Vagina (tissue), 2 donors: ENCODE measurements at regions not wholly inside any gene's neighbourhood (a gene's known extent, or its start where the extent isn't known, plus 50 kb on each side); places are given as distances from the start of the nearest gene placed in this dataset.

Experiments used
- DNase-seq, 2 donors: peaks; one replicate each; pipeline ENCODE4 v3.0.0-alpha.2; 2017; ENCODE audit errors: extremely low spot score in 2 of 2
- H3K27ac ChIP-seq: fragments of 200-600 bp; sonication (generic); one replicate; pipeline ENCODE4 v1.5.1; 2019
- H3K27me3 ChIP-seq: fragments of 200-600 bp; sonication (generic); one replicate; pipeline ENCODE4 v1.5.1; 2019
- H3K36me3 ChIP-seq, 2 donors: fragments of 200-600 bp; sonication (generic); one replicate each; pipeline ENCODE4 v1.5.1; 2017 to 2019
- H3K4me1 ChIP-seq: fragments of 200-600 bp; sonication (generic); one replicate; pipeline ENCODE4 v1.5.1; 2019
- H3K4me3 ChIP-seq, 2 donors: fragments of 200-600 bp; sonication (generic); 1 replicate in 1 of 2; 2 replicates in 1 of 2; pipeline ENCODE4 v1.5.1; 2016 to 2019
- H3K9me3 ChIP-seq: fragments of 200-600 bp; sonication (generic); one replicate; pipeline ENCODE4 v1.5.1; 2019
- CTCF ChIP-seq, 3 experiments: fragments of 450-650 bp in 2 of 3; fragments of 200-600 bp in 1 of 3; sonication (generic) in 1 of 3; IDR thresholded peaks; one replicate each; pipeline ENCODE4 v1.5.1; 2017 to 2019; ENCODE audit warnings: antibody characterized with exemption in 3 of 3, mild to moderate bottlenecking in 2 of 3, moderate library complexity in 2 of 3
- POLR2A ChIP-seq, 2 donors: fragments of 450-650 bp; IDR thresholded peaks; one replicate each; pipeline ENCODE4 v1.6.1; 2017; ENCODE audit warnings: antibody characterized with exemption in 2 of 2, mild to moderate bottlenecking in 2 of 2, moderate library complexity in 2 of 2
- POLR2AphosphoS5 ChIP-seq, 2 donors: sonication (generic); formaldehyde crosslinking; IDR thresholded peaks; one replicate each; pipeline ENCODE4 v1.9.0; 2017; ENCODE audit warnings: antibody characterized with exemption in 2 of 2, mild to moderate bottlenecking in 2 of 2, low read depth in 1 of 2; ENCODE audit not compliant: insufficient read depth in 1 of 2
- intact Hi-C: fragments of 100-400 bp; cut with DNase I; formaldehyde crosslinking; loops from one replicate; pipeline ENCODE4 v1.15.1; 2023

- DNase-seq: no peak
- Histone ChIP-seq H3K4me3 (no peak overlapping the region), H3K27ac (no peak overlapping the region), H3K27me3 (no peaks in the 10 kb centered on the region), H3K4me1 (peaks cover 27% of the 10 kb centered on the region), H3K36me3 (no peaks in the 10 kb centered on the region), H3K9me3 (no peaks in the 10 kb centered on the region)
- TF ChIP-seq POLR2A (IDR thresholded peaks at IDR 0.05) (no peak), CTCF (IDR thresholded peaks at IDR 0.05) (no peak), POLR2AphosphoS5 (IDR thresholded peaks at IDR 0.05; ENCODE audit: insufficient read depth in 1 of 2, low read depth in 1 of 2) (no peak)
- intact Hi-C loops: no loop called here
Observed at GRCh38 chr4:38278255-38278654, 318.1 kb downstream of the PTTG2 start.

GRCh38 chr4:38279077-38279476, 318.9 kb downstream of the PTTG2 start:
- DNase-seq: no peak
- Histone ChIP-seq H3K27ac (no peak overlapping the region), H3K9me3 (no peaks in the 10 kb centered on the region), H3K4me3 (no peak overlapping the region), H3K4me1 (peaks cover 27% of the 10 kb centered on the region), H3K27me3 (no peaks in the 10 kb centered on the region), H3K36me3 (no peaks in the 10 kb centered on the region)
- TF ChIP-seq CTCF (IDR thresholded peaks at IDR 0.05) (no peak), POLR2A (IDR thresholded peaks at IDR 0.05) (no peak), POLR2AphosphoS5 (IDR thresholded peaks at IDR 0.05; ENCODE audit: insufficient read depth in 1 of 2, low read depth in 1 of 2) (no peak)
- intact Hi-C loops: no loop called here

GRCh38 chr4:38279650-38280322, 319.6 kb downstream of the PTTG2 start:
- Histone ChIP-seq H3K36me3 (no peaks in the 10 kb centered on the region), H3K27ac (no peak overlapping the region), H3K4me1 (peaks cover 27% of the 10 kb centered on the region), H3K9me3 (no peaks in the 10 kb centered on the region), H3K27me3 (no peaks in the 10 kb centered on the region), H3K4me3 (no peak overlapping the region)
- no peak for TF ChIP-seq CTCF (IDR thresholded peaks at IDR 0.05)
- TF ChIP-seq POLR2AphosphoS5 (IDR thresholded peaks at IDR 0.05; ENCODE audit: insufficient read depth in 1 of 2, low read depth in 1 of 2): peak in 1 of 2 donors; percentile 9
- no peak for TF ChIP-seq POLR2A (IDR thresholded peaks at IDR 0.05)
- intact Hi-C loops: no loop called here
- no peak for DNase-seq

- Histone ChIP-seq H3K9me3 (no peaks in the 10 kb centered on the region), H3K27ac (no peak overlapping the region), H3K4me3 (no peak overlapping the region), H3K4me1 (peaks cover 27% of the 10 kb centered on the region), H3K27me3 (no peaks in the 10 kb centered on the region), H3K36me3 (no peaks in the 10 kb centered on the region)
- DNase-seq: no peak
- TF ChIP-seq POLR2A (IDR thresholded peaks at IDR 0.05) (no peak), POLR2AphosphoS5 (IDR thresholded peaks at IDR 0.05; ENCODE audit: insufficient read depth in 1 of 2, low read depth in 1 of 2) (no peak), CTCF (IDR thresholded peaks at IDR 0.05) (no peak)
- intact Hi-C loops: no loop called here
Observed at GRCh38 chr4:38280323-38280706, 320.1 kb downstream of the PTTG2 start.

GRCh38 chr4:38281371-38282071, 321.3 kb downstream of the PTTG2 start:
- DNase-seq: no peak
- no peaks in the 10 kb centered on the region for H3K9me3 ChIP-seq
- TF ChIP-seq POLR2AphosphoS5 (IDR thresholded peaks at IDR 0.05; ENCODE audit: insufficient read depth in 1 of 2, low read depth in 1 of 2) (no peak), POLR2A (IDR thresholded peaks at IDR 0.05) (no peak), CTCF (IDR thresholded peaks at IDR 0.05) (no peak)
- H3K36me3 ChIP-seq: no peaks in the 10 kb centered on the region
- H3K27me3 ChIP-seq: no peaks in the 10 kb centered on the region
- no peak overlapping the region for H3K4me3 ChIP-seq
- intact Hi-C loops: no loop called here
- H3K27ac ChIP-seq: no peak overlapping the region
- H3K4me1 ChIP-seq: peaks cover 27% of the 10 kb centered on the region
